HEK293T (cell line): ENCODE measurements at regions not wholly inside any gene's neighbourhood (a gene's known extent, or its start where the extent isn't known, plus 50 kb on each side); places are given as distances from the start of the nearest gene placed in this dataset.

Source experiments
- BHLHE40 ChIP-seq: fragments of 450-650 bp; IDR thresholded peaks from 2 replicates; pipeline ENCODE4 v1.6.1; 2016; ENCODE audit warnings: mild to moderate bottlenecking, moderate library complexity, borderline replicate concordance
- FOXA1 ChIP-seq: fragments of 450-650 bp; IDR thresholded peaks from 2 replicates; pipeline ENCODE4 v1.6.1; 2016; ENCODE audit warnings: mild to moderate bottlenecking
- FOXK2 ChIP-seq: fragments of 450-650 bp; IDR thresholded peaks from 2 replicates; pipeline ENCODE4 v1.6.1; 2016; ENCODE audit warnings: mild to moderate bottlenecking
- LEF1 ChIP-seq: fragments of 450-650 bp; IDR thresholded peaks from 2 replicates; pipeline ENCODE4 v1.6.1; 2017; ENCODE audit warnings: mild to moderate bottlenecking, borderline replicate concordance
- SP1 ChIP-seq: fragments of 450-650 bp; IDR thresholded peaks from 2 replicates; pipeline ENCODE4 v1.6.1; 2017
- SUZ12 ChIP-seq: fragments of 450-650 bp; IDR thresholded peaks from 2 replicates; pipeline ENCODE4 v1.6.1; 2016; ENCODE audit warnings: mild to moderate bottlenecking
- TF ChIP-seq, protein P1 (sequence below): fragments of 450-650 bp; IDR thresholded peaks from 2 replicates; pipeline ENCODE4 v1.6.1; 2016

DNA sequence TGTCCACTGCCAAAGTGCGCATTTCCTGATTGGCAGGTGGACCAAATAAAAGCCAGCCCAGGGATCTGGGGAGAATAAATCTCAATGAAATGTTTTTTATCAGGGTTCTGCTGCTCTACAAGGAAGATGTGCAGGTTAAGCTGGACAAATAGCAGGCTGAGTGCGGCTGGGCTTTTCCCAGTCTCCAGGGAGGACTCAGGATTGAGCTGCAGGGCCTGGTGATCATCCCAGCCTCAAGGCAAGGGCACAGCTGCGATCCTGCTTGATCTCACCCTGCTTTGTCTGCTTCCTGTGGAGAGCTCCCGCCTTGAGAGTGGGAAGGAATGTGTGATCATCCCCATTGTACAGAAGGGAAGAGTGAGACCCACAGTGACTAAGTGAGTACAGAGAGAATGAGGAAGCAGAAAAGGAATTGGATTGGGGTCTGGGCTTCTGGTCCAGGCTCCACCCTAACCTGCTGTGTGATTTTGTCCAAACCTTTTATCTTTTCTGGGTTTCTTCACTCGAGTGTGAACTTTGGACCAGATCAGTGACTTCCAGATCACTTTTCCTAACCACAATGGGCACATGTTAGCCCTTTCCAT is 75.3 kb upstream of the CRHR1 start:
- no peak for TF ChIP-seq SUZ12
- TF ChIP-seq SP1: no peak
- TF ChIP-seq LEF1: no peak
- no peak for TF ChIP-seq FOXK2
- TF ChIP-seq FOXA1: no peak
- TF ChIP-seq, protein P1, sequence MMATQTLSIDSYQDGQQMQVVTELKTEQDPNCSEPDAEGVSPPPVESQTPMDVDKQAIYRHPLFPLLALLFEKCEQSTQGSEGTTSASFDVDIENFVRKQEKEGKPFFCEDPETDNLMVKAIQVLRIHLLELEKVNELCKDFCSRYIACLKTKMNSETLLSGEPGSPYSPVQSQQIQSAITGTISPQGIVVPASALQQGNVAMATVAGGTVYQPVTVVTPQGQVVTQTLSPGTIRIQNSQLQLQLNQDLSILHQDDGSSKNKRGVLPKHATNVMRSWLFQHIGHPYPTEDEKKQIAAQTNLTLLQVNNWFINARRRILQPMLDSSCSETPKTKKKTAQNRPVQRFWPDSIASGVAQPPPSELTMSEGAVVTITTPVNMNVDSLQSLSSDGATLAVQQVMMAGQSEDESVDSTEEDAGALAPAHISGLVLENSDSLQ: no peak
- no peak for TF ChIP-seq BHLHE40
